ENCODE measurements at regions not wholly inside any gene's neighbourhood (a gene's known extent, or its start where the extent isn't known, plus 50 kb on each side); places are given as distances from the start of the nearest gene placed in this dataset.
"Not testable (repeated sequence)": the region's sequence is repeated elsewhere in the genome, so short reads cannot be mapped to it uniquely, and the experiment has no call there.

DNA sequence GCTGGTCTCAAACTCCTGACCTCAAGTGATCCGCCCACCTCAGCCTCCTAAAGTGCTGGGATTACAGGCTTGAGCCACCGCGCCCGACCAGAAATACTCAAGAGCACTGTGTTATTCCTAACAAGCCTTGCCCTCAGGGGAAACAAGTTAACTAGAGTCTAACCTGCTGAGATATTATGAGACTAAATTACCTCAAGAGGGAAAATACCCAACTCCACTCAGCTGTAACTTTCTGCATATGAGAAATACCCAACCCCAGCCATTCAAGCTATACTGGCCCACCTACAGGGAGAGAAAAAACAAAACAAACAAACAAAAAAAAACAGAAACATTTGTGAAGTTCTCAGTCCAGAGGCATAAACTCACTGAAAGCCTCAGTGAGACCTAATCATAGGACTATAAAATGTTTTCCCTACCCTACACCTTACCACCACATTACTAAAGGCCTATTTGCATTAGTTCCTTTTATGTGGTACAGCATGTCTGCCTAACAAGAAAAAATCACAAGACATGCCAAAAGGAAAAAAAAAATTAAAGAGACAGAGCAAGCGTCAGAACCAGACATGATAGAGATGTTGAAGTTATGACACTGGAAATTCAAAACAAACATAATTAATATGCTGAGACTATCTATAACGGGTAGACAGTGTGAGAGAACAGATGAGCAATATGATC, 876.0 kb downstream of the FSTL5 start:
- peak; percentile 47 for DNase-seq (ENCODE audit: low spot score)
- TF ChIP-seq, protein P1, sequence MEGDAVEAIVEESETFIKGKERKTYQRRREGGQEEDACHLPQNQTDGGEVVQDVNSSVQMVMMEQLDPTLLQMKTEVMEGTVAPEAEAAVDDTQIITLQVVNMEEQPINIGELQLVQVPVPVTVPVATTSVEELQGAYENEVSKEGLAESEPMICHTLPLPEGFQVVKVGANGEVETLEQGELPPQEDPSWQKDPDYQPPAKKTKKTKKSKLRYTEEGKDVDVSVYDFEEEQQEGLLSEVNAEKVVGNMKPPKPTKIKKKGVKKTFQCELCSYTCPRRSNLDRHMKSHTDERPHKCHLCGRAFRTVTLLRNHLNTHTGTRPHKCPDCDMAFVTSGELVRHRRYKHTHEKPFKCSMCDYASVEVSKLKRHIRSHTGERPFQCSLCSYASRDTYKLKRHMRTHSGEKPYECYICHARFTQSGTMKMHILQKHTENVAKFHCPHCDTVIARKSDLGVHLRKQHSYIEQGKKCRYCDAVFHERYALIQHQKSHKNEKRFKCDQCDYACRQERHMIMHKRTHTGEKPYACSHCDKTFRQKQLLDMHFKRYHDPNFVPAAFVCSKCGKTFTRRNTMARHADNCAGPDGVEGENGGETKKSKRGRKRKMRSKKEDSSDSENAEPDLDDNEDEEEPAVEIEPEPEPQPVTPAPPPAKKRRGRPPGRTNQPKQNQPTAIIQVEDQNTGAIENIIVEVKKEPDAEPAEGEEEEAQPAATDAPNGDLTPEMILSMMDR (IDR thresholded peaks at IDR 0.05; ENCODE audit: extremely low read depth, insufficient read depth, missing control alignments) = no peak
- in situ Hi-C loops (cut with MboI; ENCODE audit: low pct_unique_long_range_greater_than_20kb, low sequenced_read_pairs, unreplicated experiment) = no loop called here

- DNase-seq (ENCODE audit: low spot score) = no peak
- TF ChIP-seq, protein P1 (IDR thresholded peaks at IDR 0.05; ENCODE audit: extremely low read depth, insufficient read depth, missing control alignments) = no peak
These were observed 878.3 kb downstream of the FSTL5 start for GRCh38 chr4:161285461-161285860.

GRCh38 chr4:161280929-161281328, 882.9 kb downstream of the FSTL5 start:
- TF ChIP-seq, protein P1 (IDR thresholded peaks at IDR 0.05; ENCODE audit: extremely low read depth, insufficient read depth, missing control alignments) = no peak
- in situ Hi-C loops (cut with MboI; ENCODE audit: low pct_unique_long_range_greater_than_20kb, low sequenced_read_pairs, unreplicated experiment) = no loop called here
- no peak for DNase-seq (ENCODE audit: low spot score)

More at GRCh38 chr4:161285461-161285860, 878.3 kb downstream of the FSTL5 start:
- in situ Hi-C loops (cut with MboI; ENCODE audit: low pct_unique_long_range_greater_than_20kb, low sequenced_read_pairs, unreplicated experiment) = no loop called here

DNA sequence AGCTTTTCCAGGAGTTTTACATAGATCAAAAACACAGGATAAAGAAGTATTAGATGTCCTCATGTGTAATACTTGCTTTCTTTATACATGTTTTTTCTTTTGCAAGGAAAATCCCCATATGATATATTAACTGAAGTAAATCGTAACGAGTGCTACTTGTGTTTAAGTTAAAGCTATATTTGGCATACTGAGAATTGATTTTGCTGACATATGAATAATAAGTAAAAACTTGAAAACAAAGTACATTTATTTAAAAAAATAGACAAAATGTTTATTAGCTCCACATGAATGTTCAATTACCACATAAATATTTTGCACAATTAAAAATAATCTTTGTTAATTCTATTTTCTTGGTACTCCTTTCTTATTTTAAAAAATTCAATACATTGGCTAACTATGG, 884.7 kb downstream of the FSTL5 start:
- no peak for DNase-seq (ENCODE audit: low spot score)
- in situ Hi-C loops (cut with MboI; ENCODE audit: low pct_unique_long_range_greater_than_20kb, low sequenced_read_pairs, unreplicated experiment) = no loop called here
- TF ChIP-seq, protein P1 (IDR thresholded peaks at IDR 0.05; ENCODE audit: extremely low read depth, insufficient read depth, missing control alignments) = no peak

- DNase-seq (ENCODE audit: low spot score); in situ Hi-C loops (cut with MboI; ENCODE audit: low pct_unique_long_range_greater_than_20kb, low sequenced_read_pairs, unreplicated experiment): not testable (repeated sequence)
These were observed 886.5 kb downstream of the FSTL5 start for GRCh38 chr4:161277150-161277787.

GRCh38 chr4:161273607-161274006, 890.2 kb downstream of the FSTL5 start:
- no peak for DNase-seq (ENCODE audit: low spot score)
- in situ Hi-C loops (cut with MboI; ENCODE audit: low pct_unique_long_range_greater_than_20kb, low sequenced_read_pairs, unreplicated experiment) = no loop called here
- TF ChIP-seq, protein P1 (IDR thresholded peaks at IDR 0.05; ENCODE audit: extremely low read depth, insufficient read depth, missing control alignments) = no peak

- TF ChIP-seq, protein P1 (IDR thresholded peaks at IDR 0.05; ENCODE audit: extremely low read depth, insufficient read depth, missing control alignments) = no peak
- in situ Hi-C loops (cut with MboI; ENCODE audit: low pct_unique_long_range_greater_than_20kb, low sequenced_read_pairs, unreplicated experiment) = no loop called here
- no peak for DNase-seq (ENCODE audit: low spot score)
These were observed 903.0 kb downstream of the FSTL5 start for GRCh38 chr4:161260819-161261218.
